MM.1S (cell line): ENCODE measurements at regions not wholly inside any gene's neighbourhood (a gene's known extent, or its start where the extent isn't known, plus 50 kb on each side); places are given as distances from the start of the nearest gene placed in this dataset.
A peak's percentile ranks its signal among the peaks of the same experiment; 100 is the strongest.

ENCODE experiments used
- DNase-seq: peaks from one replicate; pipeline ENCODE4 v3.0.0-alpha.2; 2015
- H2AFZ ChIP-seq: fragments of 300-600 bp; sonication (generic); 2 replicates; pipeline ENCODE4 v1.6.0; 2016; ENCODE audit warnings: antibody characterized with exemption, low read length
- H3F3A ChIP-seq: fragments of 300-600 bp; sonication (generic); 2 replicates; pipeline ENCODE4 v1.6.1; 2016; ENCODE audit warnings: mild to moderate bottlenecking, antibody characterized with exemption, low read length, moderate library complexity, mixed read lengths; ENCODE audit not compliant: insufficient read depth
- H3K27ac ChIP-seq: fragments of 300-600 bp; sonication (generic); 2 replicates; pipeline ENCODE4 v1.5.1; 2016; ENCODE audit warnings: mild to moderate bottlenecking, low read length
- H3K27me3 ChIP-seq: fragments of 300-600 bp; sonication (generic); replicated peaks from 2 replicates; pipeline ENCODE4 v1.6.0; 2016; ENCODE audit warnings: low read length; ENCODE audit not compliant: insufficient read depth
- H3K36me3 ChIP-seq: fragments of 300-600 bp; sonication (generic); replicated peaks from 2 replicates; pipeline ENCODE4 v1.6.1; 2016; ENCODE audit warnings: mild to moderate bottlenecking, low read length, mixed read lengths; ENCODE audit not compliant: insufficient read depth
- H3K4me1 ChIP-seq: fragments of 300-600 bp; sonication (generic); 2 replicates; pipeline ENCODE4 v1.6.1; 2016; ENCODE audit warnings: low read length, mixed read lengths
- H3K4me2 ChIP-seq: fragments of 300-600 bp; sonication (generic); 2 replicates; pipeline ENCODE4 v1.6.0; 2016; ENCODE audit warnings: low read depth, low read length
- H3K4me3 ChIP-seq: fragments of 300-600 bp; sonication (generic); 2 replicates; pipeline ENCODE4 v1.5.1; 2016; ENCODE audit warnings: low read length, mixed read lengths
- H3K79me2 ChIP-seq: fragments of 300-600 bp; sonication (generic); 2 replicates; pipeline ENCODE4 v1.6.1; 2016; ENCODE audit warnings: mixed run types, low read length, mixed read lengths
- H3K9ac ChIP-seq: fragments of 300-600 bp; sonication (generic); 2 replicates; pipeline ENCODE4 v1.6.1; 2016; ENCODE audit warnings: low read length, mixed read lengths
- H3K9me2 ChIP-seq: fragments of 300-600 bp; sonication (generic); replicated peaks from 2 replicates; pipeline ENCODE4 v1.6.1; 2016; ENCODE audit warnings: mild to moderate bottlenecking, low read length, mixed read lengths; ENCODE audit not compliant: insufficient read depth
- H3K9me3 ChIP-seq: fragments of 300-600 bp; sonication (generic); replicated peaks from 2 replicates; pipeline ENCODE4 v1.6.1; 2016; ENCODE audit warnings: mild to moderate bottlenecking, low read length, mixed read lengths; ENCODE audit not compliant: insufficient read depth
- H4K20me1 ChIP-seq: fragments of 300-600 bp; sonication (generic); 2 replicates; pipeline ENCODE4 v1.6.1; 2016; ENCODE audit warnings: mild to moderate bottlenecking, low read length, moderate library complexity, mixed read lengths; ENCODE audit not compliant: insufficient read depth
- CTCF ChIP-seq: fragments of 300-600 bp; sonication (generic); IDR thresholded peaks from 2 replicates; pipeline ENCODE4 v1.5.1; 2016; ENCODE audit warnings: antibody characterized with exemption, low read length, mixed read lengths
- EZH2 ChIP-seq: fragments of 300-600 bp; sonication (generic); optimal IDR thresholded peaks from 2 replicates; pipeline ENCODE3; 2017; ENCODE audit warnings: low read depth, mild to moderate bottlenecking, antibody characterized with exemption, low read length, mixed read lengths
- EZH2phosphoT487 ChIP-seq: fragments of 300-600 bp; sonication (generic); IDR thresholded peaks from 2 replicates; pipeline ENCODE4 v1.6.1; 2018; ENCODE audit warnings: antibody characterized with exemption, low read length

DNA sequence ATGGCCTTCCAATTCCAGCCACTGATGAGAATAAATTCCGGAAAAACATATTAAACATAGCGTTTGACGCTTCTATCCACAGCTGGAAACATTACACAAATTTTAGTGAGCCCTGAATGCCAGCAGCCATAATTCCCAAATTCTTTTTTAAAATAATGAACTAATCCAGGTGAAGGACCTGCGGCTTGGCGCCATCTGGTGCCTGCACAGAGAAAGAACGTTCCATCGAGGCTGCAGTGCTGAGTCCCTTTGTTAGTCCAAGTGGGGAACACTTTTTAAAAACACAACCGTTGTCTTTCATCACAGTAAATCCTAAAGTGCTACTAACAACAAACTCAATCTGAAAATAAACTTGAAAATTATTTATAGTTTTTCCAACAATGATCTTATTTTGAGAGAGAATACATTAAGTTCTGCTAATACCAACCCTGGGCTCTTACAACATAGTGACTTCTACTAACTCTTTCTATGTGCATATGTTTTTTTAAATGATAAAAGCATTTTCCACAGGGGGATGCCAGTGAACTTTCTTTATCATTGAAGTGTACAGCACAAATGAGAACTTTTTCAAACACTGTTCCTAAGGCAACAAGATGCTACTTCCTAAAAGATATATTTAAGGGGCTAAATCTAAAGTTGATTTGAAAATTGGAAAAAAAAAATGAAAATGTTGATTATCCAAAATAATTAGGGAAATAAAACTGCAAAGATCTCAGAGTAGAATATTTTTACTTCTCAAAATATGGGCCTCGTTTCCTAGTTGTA is 166.9 kb upstream of the RNF32 start:
- Histone ChIP-seq H3K4me2 (no peak overlapping the region), H3K9ac (no peak overlapping the region), H2AFZ (no peak overlapping the region), H3K79me2 (no peaks in the 10 kb centered on the region), H4K20me1 (no peaks in the 10 kb centered on the region), H3K4me1 (no peaks in the 10 kb centered on the region), H3K27me3 (0 out of 2 replicates have a peak, but pooled peaks cover 5% of the 10 kb centered on the region), H3K4me3 (no peak overlapping the region), H3K9me2 (no peaks in the 10 kb centered on the region), H3K27ac (no peak overlapping the region), H3K36me3 (no peaks in the 10 kb centered on the region), H3K9me3 (no peaks in the 10 kb centered on the region), H3F3A (no peaks in the 10 kb centered on the region)
- peak; percentile 62 for DNase-seq
- peak; percentile 93 for TF ChIP-seq CTCF
- TF ChIP-seq EZH2phosphoT487: no peak
- TF ChIP-seq EZH2: no peak

DNA sequence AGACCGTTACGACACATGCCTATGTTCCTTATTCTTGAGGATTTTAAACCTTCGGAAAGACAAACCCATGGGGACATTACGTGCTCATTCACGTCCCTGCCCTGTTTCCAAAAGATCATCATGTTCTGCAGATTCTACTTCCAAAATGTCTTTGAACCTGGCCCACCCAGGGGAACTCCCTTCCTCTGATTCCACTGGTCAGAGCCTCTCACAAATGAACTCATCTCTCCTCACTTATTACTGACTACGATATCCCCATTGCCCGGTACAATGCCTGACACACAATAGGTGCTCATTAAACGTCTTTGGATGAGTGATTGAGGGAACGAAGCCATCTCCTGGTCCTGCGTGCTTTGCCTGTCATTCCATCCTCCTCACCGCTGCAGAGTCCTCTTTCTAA is 168.3 kb upstream of the RNF32 start:
- no peak overlapping the region for H3K9ac ChIP-seq
- DNase-seq: no peak
- no peak overlapping the region for H3K27ac ChIP-seq
- no peaks in the 10 kb centered on the region for H3K36me3 ChIP-seq
- TF ChIP-seq CTCF: no peak
- H3K27me3 ChIP-seq: no peaks in the 10 kb centered on the region
- H4K20me1 ChIP-seq: no peaks in the 10 kb centered on the region
- H3K4me1 ChIP-seq: no peaks in the 10 kb centered on the region
- H3K4me2 ChIP-seq: no peak overlapping the region
- H3K9me2 ChIP-seq: no peaks in the 10 kb centered on the region
- H3K9me3 ChIP-seq: no peaks in the 10 kb centered on the region
- H2AFZ ChIP-seq: no peak overlapping the region
- H3K4me3 ChIP-seq: no peak overlapping the region
- no peaks in the 10 kb centered on the region for H3F3A ChIP-seq
- no peaks in the 10 kb centered on the region for H3K79me2 ChIP-seq

GRCh38 chr7:156470399-156471320 is 169.9 kb upstream of the RNF32 start:
- Histone ChIP-seq H3K9me2 (no peaks in the 10 kb centered on the region), H2AFZ (no peak overlapping the region), H3K79me2 (no peaks in the 10 kb centered on the region), H4K20me1 (no peaks in the 10 kb centered on the region), H3K9ac (no peak overlapping the region), H3K9me3 (no peaks in the 10 kb centered on the region), H3K36me3 (no peaks in the 10 kb centered on the region), H3K4me2 (no peak overlapping the region), H3F3A (no peaks in the 10 kb centered on the region), H3K4me3 (no peak overlapping the region), H3K4me1 (no peaks in the 10 kb centered on the region), H3K27ac (no peak overlapping the region), H3K27me3 (peaks cover 9% of the 10 kb centered on the region; the same call in 1 of the 2 replicates)
- DNase-seq: no peak
- no peak for TF ChIP-seq EZH2phosphoT487
- TF ChIP-seq EZH2: no peak
- no peak for TF ChIP-seq CTCF
